ENCODE measurements at regions not wholly inside any gene's neighbourhood (a gene's known extent, or its start where the extent isn't known, plus 50 kb on each side); places are given as distances from the start of the nearest gene placed in this dataset.

- intact Hi-C loops (cut with micrococcal nuclease; ENCODE audit: unreplicated experiment), result no loop called here
- CTCF ChIA-PET, result no interaction called here
- H3K4me1 Mint-ChIP-seq (ENCODE audit: low read depth, unreplicated experiment), result no peaks in the 10 kb centered on the region
- no peak overlapping the region for H3K27ac Mint-ChIP-seq (ENCODE audit: unreplicated experiment)
- H3K9me3 Mint-ChIP-seq (ENCODE audit: low read depth, unreplicated experiment), result peaks cover 1% of the 10 kb centered on the region
- no TSS peak for BruUV-seq (replicated peaks)
- no peak for TF ChIP-seq CTCF (IDR thresholded peaks at IDR 0.05; ENCODE audit: unreplicated experiment)
- no peaks in the 10 kb centered on the region for H3K27me3 Mint-ChIP-seq (ENCODE audit: unreplicated experiment)
- no peak overlapping the region for H3K4me3 Mint-ChIP-seq (ENCODE audit: low read depth, unreplicated experiment)
- no peaks in the 10 kb centered on the region for H3K36me3 Mint-ChIP-seq (ENCODE audit: insufficient read depth, unreplicated experiment)
- no peak for DNase-seq
Measured at GRCh38 chr12:97680751-97681150, 218.1 kb downstream of the RMST start.

- Mint-ChIP-seq H3K36me3 (ENCODE audit: insufficient read depth, unreplicated experiment) (no peaks in the 10 kb centered on the region), H3K4me3 (ENCODE audit: low read depth, unreplicated experiment) (no peak overlapping the region), H3K4me1 (ENCODE audit: low read depth, unreplicated experiment) (no peaks in the 10 kb centered on the region), H3K27ac (ENCODE audit: unreplicated experiment) (no peak overlapping the region), H3K27me3 (ENCODE audit: unreplicated experiment) (no peaks in the 10 kb centered on the region), H3K9me3 (ENCODE audit: low read depth, unreplicated experiment) (no peaks in the 10 kb centered on the region)
- intact Hi-C loops (cut with micrococcal nuclease; ENCODE audit: unreplicated experiment), result no loop called here
- TF ChIP-seq CTCF (IDR thresholded peaks at IDR 0.05; ENCODE audit: unreplicated experiment), result no peak
- no peak for DNase-seq
- BruUV-seq (replicated peaks), result no TSS peak
- CTCF ChIA-PET, result interaction anchor here (0.6 kb wide), 1 partner anchor 1308 kb away, joined by 4 read pairs; no protein-coding TSS in a partner anchor
Measured at GRCh38 chr12:97681612-97682504, 219.3 kb downstream of the RMST start.

- Mint-ChIP-seq H3K27ac (ENCODE audit: unreplicated experiment) (no peak overlapping the region), H3K27me3 (ENCODE audit: unreplicated experiment) (no peaks in the 10 kb centered on the region), H3K9me3 (ENCODE audit: low read depth, unreplicated experiment) (peaks cover 2% of the 10 kb centered on the region), H3K4me3 (ENCODE audit: low read depth, unreplicated experiment) (no peak overlapping the region), H3K36me3 (ENCODE audit: insufficient read depth, unreplicated experiment) (no peaks in the 10 kb centered on the region), H3K4me1 (ENCODE audit: low read depth, unreplicated experiment) (no peaks in the 10 kb centered on the region)
- CTCF ChIA-PET, result no interaction called here
- no peak for TF ChIP-seq CTCF (IDR thresholded peaks at IDR 0.05; ENCODE audit: unreplicated experiment)
- no TSS peak for BruUV-seq (replicated peaks)
- intact Hi-C loops (cut with micrococcal nuclease; ENCODE audit: unreplicated experiment), result no loop called here
- DNase-seq, result no peak
Measured at GRCh38 chr12:97685360-97685759, 222.8 kb downstream of the RMST start.

GRCh38 chr12:97701901-97702300 lies 239.3 kb downstream of the RMST start:
- intact Hi-C loops (cut with micrococcal nuclease; ENCODE audit: unreplicated experiment), result loop anchor here (2.0 to 5.0 kb wide), 3 partner anchors 65 to 445 kb away; no protein-coding TSS in a partner anchor
- BruUV-seq (replicated peaks), result no TSS peak
- Mint-ChIP-seq H3K4me1 (ENCODE audit: low read depth, unreplicated experiment) (peaks cover 29% of the 10 kb centered on the region), H3K27ac (ENCODE audit: unreplicated experiment) (peak overlapping the region; percentile 48), H3K4me3 (ENCODE audit: low read depth, unreplicated experiment) (peak overlapping the region; percentile 10), H3K36me3 (ENCODE audit: insufficient read depth, unreplicated experiment) (peaks cover 5% of the 10 kb centered on the region), H3K27me3 (ENCODE audit: unreplicated experiment) (no peaks in the 10 kb centered on the region), H3K9me3 (ENCODE audit: low read depth, unreplicated experiment) (no peaks in the 10 kb centered on the region)
- no peak for TF ChIP-seq CTCF (IDR thresholded peaks at IDR 0.05; ENCODE audit: unreplicated experiment)
- CTCF ChIA-PET, result no interaction called here
- peak; percentile 69 for DNase-seq
